GM12878 (cell line): ENCODE measurements at regions not wholly inside any gene's neighbourhood (a gene's known extent, or its start where the extent isn't known, plus 50 kb on each side); places are given as distances from the start of the nearest gene placed in this dataset.

Experiments used
- ATF3 ChIP-seq: IDR thresholded peaks from 2 replicates; pipeline ENCODE4 v1.6.1; 2011; ENCODE audit warnings: low read depth, mild to moderate bottlenecking, low read length, moderate library complexity, borderline replicate concordance; ENCODE audit errors: extremely low read depth
- CREM ChIP-seq: IDR thresholded peaks from 2 replicates; pipeline ENCODE4 v1.6.1; 2014; ENCODE audit warnings: antibody characterized with exemption, low read depth
- CTCF ChIP-seq, 3 experiments: IDR thresholded peaks in 2 of 3; conservative IDR thresholded peaks in 1 of 3; 2 replicates each; pipeline ENCODE4 v1.5.1; 2011; ENCODE audit warnings: low read depth in 3 of 3, low read length in 3 of 3, mild to moderate bottlenecking in 3 of 3, control low read depth in 2 of 3, moderate library complexity in 2 of 3, inconsistent platforms in 1 of 3, mixed read lengths in 1 of 3; ENCODE audit not compliant: control insufficient read depth in 2 of 3, insufficient read depth in 1 of 3; ENCODE audit errors: extremely low read depth in 1 of 3
- CUX1 ChIP-seq: IDR thresholded peaks from 2 replicates; pipeline ENCODE4 v1.6.1; 2012; ENCODE audit warnings: improper control_type of control experiment, low read depth, low read length; ENCODE audit not compliant: insufficient replicate concordance
- DPF2 ChIP-seq: fragments of 450-650 bp; IDR thresholded peaks from 2 replicates; pipeline ENCODE4 v1.6.1; 2017; ENCODE audit warnings: mild to moderate bottlenecking
- MXI1 ChIP-seq: fragments of 150-350 bp; IDR thresholded peaks from 2 replicates; pipeline ENCODE4 v1.6.1; 2011; ENCODE audit warnings: low read depth, mild to moderate bottlenecking, inconsistent platforms, low read length, improper control_type of control experiment
- POLR2A ChIP-seq: IDR thresholded peaks from 2 replicates; pipeline ENCODE4 v1.6.1; 2011; ENCODE audit warnings: low read depth, mild to moderate bottlenecking, low read length
- RAD21 ChIP-seq: IDR thresholded peaks from 2 replicates; pipeline ENCODE4 v1.6.1; 2011; ENCODE audit warnings: mild to moderate bottlenecking, low read depth, low read length, moderate library complexity; ENCODE audit not compliant: insufficient read depth
- REST ChIP-seq: IDR thresholded peaks from 2 replicates; pipeline ENCODE4 v1.6.1; 2012; ENCODE audit warnings: mild to moderate bottlenecking, low read depth, low read length
- SIN3A ChIP-seq: IDR thresholded peaks from 2 replicates; pipeline ENCODE4 v1.6.1; 2012; ENCODE audit warnings: low read depth, low read length, improper control_type of control experiment
- SRF ChIP-seq, 2 experiments: IDR thresholded peaks; 2 replicates each; pipeline ENCODE4 v1.6.1; 2011; ENCODE audit warnings: low read depth in 2 of 2, low read length in 2 of 2, mild to moderate bottlenecking in 1 of 2, moderate library complexity in 1 of 2
- SUZ12 ChIP-seq: fragments of 200-600 bp; sonication (generic); IDR thresholded peaks from one replicate; pipeline ENCODE4 v1.6.1; 2018; ENCODE audit warnings: antibody characterized with exemption, mild to moderate bottlenecking; ENCODE audit not compliant: unreplicated experiment
- YY1 ChIP-seq: IDR thresholded peaks from 2 replicates; pipeline ENCODE4 v1.6.1; 2011; ENCODE audit warnings: low read depth, mild to moderate bottlenecking, low read length
- ZNF207 ChIP-seq: fragments of 450-650 bp; IDR thresholded peaks from 2 replicates; pipeline ENCODE4 v1.6.1; 2014; ENCODE audit warnings: antibody characterized with exemption, mild to moderate bottlenecking, borderline replicate concordance

- TF ChIP-seq CTCF (IDR thresholded peaks at IDR 0.05 in 2 of 3, conservative IDR thresholded peaks at IDR 0.05 in 1 of 3; ENCODE audit: control insufficient read depth in 2 of 3, extremely low read depth in 1 of 3, insufficient read depth in 1 of 3, low read depth in 3 of 3, low read length in 3 of 3) (no peak), POLR2A (no peak), CREM (no peak), SIN3A (no peak), RAD21 (no peak), SRF (IDR thresholded peaks at IDR 0.05; ENCODE audit: low read depth in 2 of 2, low read length in 2 of 2) (no peak), MXI1 (no peak), ATF3 (no peak), CUX1 (no peak), SUZ12 (no peak), ZNF207 (no peak), DPF2 (no peak), REST (no peak), YY1 (no peak)
These were observed 145.9 kb upstream of the COPS8 start for GRCh38 chr2:236939721-236940231.
